ENCODE measurements at regions not wholly inside any gene's neighbourhood (a gene's known extent, or its start where the extent isn't known, plus 50 kb on each side); places are given as distances from the start of the nearest gene placed in this dataset.

GRCh38 chr7:98565103-98565502 is 52.0 kb upstream of the NPTX2 start:
- TF ChIP-seq, protein P1, sequence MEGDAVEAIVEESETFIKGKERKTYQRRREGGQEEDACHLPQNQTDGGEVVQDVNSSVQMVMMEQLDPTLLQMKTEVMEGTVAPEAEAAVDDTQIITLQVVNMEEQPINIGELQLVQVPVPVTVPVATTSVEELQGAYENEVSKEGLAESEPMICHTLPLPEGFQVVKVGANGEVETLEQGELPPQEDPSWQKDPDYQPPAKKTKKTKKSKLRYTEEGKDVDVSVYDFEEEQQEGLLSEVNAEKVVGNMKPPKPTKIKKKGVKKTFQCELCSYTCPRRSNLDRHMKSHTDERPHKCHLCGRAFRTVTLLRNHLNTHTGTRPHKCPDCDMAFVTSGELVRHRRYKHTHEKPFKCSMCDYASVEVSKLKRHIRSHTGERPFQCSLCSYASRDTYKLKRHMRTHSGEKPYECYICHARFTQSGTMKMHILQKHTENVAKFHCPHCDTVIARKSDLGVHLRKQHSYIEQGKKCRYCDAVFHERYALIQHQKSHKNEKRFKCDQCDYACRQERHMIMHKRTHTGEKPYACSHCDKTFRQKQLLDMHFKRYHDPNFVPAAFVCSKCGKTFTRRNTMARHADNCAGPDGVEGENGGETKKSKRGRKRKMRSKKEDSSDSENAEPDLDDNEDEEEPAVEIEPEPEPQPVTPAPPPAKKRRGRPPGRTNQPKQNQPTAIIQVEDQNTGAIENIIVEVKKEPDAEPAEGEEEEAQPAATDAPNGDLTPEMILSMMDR (IDR thresholded peaks at IDR 0.05; ENCODE audit: borderline replicate concordance, control extremely low read depth, extremely low read depth, insufficient read depth, missing control alignments): no peak
- no peak for DNase-seq (ENCODE audit: low spot score)
- in situ Hi-C loops (cut with MboI; ENCODE audit: low sequenced_read_pairs, unreplicated experiment): no loop called here

GRCh38 chr7:98562871-98563495 is 54.1 kb upstream of the NPTX2 start:
- in situ Hi-C loops (cut with MboI; ENCODE audit: low sequenced_read_pairs, unreplicated experiment): no loop called here
- DNase-seq (ENCODE audit: low spot score): no peak
- TF ChIP-seq, protein P1 (IDR thresholded peaks at IDR 0.05; ENCODE audit: borderline replicate concordance, control extremely low read depth, extremely low read depth, insufficient read depth, missing control alignments): no peak

DNA sequence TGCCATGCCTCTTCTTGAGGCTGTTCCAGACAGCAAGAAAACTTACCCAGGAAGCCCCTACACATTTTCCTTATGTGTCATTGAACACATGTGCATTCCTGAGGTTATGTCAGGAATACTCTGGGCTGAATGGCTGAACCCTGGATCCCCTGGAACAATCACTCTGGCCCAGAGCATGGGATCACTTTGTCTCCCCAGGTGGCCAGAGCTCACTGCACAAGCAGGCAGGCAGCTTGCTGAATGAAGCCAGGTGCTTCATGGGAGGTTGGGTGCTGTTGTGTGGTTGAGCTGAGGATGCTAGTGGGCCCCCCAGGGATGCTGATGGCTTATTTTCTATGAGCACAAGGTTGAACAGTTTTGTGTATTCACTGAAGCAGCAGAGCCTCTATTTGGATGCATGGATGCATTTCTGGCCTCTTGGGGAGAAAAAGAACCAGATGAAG is 54.7 kb upstream of the NPTX2 start:
- DNase-seq (ENCODE audit: low spot score): no peak
- in situ Hi-C loops (cut with MboI; ENCODE audit: low sequenced_read_pairs, unreplicated experiment): no loop called here
- TF ChIP-seq, protein P1 (IDR thresholded peaks at IDR 0.05; ENCODE audit: borderline replicate concordance, control extremely low read depth, extremely low read depth, insufficient read depth, missing control alignments): no peak

- in situ Hi-C loops (cut with MboI; ENCODE audit: low sequenced_read_pairs, unreplicated experiment): no loop called here
- no peak for DNase-seq (ENCODE audit: low spot score)
- TF ChIP-seq, protein P1 (IDR thresholded peaks at IDR 0.05; ENCODE audit: borderline replicate concordance, control extremely low read depth, extremely low read depth, insufficient read depth, missing control alignments): no peak
These were observed 57.1 kb upstream of the NPTX2 start for GRCh38 chr7:98559958-98560357.

DNA sequence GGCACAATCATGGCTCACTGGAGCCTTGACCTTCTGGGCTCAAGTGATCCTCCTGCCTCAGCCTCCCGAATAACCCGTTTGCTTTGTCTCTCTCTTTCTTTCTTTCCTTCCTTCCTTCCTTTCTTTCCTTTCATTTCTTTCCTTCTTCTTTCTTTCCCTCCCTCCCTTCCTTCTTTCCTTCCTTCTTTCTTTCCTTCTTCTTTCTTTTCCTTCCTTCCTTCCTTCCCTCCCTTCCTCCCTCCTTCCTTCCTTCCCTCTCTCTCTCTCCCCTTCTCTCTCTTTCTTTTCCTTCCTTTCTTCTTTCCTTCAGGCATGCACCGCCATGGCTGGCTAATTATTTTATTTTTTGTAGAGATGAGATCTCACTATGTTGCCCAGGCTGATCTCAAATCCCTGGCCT is 57.9 kb upstream of the NPTX2 start:
- in situ Hi-C loops (cut with MboI; ENCODE audit: low sequenced_read_pairs, unreplicated experiment): no loop called here
- TF ChIP-seq, protein P1 (IDR thresholded peaks at IDR 0.05; ENCODE audit: borderline replicate concordance, control extremely low read depth, extremely low read depth, insufficient read depth, missing control alignments): no peak
- DNase-seq (ENCODE audit: low spot score): no peak

DNA sequence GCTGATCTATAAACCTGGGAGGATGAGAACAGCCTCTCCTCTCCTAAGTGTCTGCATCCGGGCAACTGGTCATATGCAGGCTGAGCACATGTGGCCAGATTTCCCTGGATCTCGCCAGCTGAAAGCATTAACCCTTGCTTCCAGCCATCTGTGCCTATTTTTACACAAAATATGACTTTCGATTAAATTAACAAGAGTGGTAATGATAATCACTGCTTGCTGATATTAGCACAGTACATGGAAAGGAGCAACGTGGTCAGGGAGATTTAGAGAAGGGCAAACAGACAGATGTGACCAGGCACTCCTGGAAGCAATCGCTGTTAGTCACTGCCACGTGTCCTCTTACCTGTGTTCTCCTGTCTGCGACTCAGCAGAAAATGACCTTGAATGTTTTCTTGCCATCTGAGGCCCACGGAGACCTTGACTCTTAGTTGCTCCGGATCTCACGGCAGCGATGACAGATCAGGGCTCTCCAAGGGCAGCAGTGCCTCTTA is 59.5 kb upstream of the NPTX2 start:
- DNase-seq (ENCODE audit: low spot score): no peak
- TF ChIP-seq, protein P1 (IDR thresholded peaks at IDR 0.05; ENCODE audit: borderline replicate concordance, control extremely low read depth, extremely low read depth, insufficient read depth, missing control alignments): no peak
- in situ Hi-C loops (cut with MboI; ENCODE audit: low sequenced_read_pairs, unreplicated experiment): no loop called here
